Endothelial cell of umbilical vein (primary cell): ENCODE measurements at regions not wholly inside any gene's neighbourhood (a gene's known extent, or its start where the extent isn't known, plus 50 kb on each side); places are given as distances from the start of the nearest gene placed in this dataset.

ENCODE experiments used
- BruUV-seq: library from RNA; stranded (reverse); fragments of 400-500 nt; replicated peaks from 2 replicates; lab custom pipeline; 2021; lab: Mats Ljungman, UMichigan
- CTCF ChIA-PET: fragments of 300-600, 350-600 bp; sonication (Branson Sonifier 250); formaldehyde crosslinking; loops from one replicate; lab custom pipeline; 2021; ENCODE audit warnings: antibody characterized with exemption, inconsistent platforms; lab: Charles Lee
- POLR2A ChIA-PET: fragments of 300-600, 350-600 bp; sonication (Branson Sonifier 250); formaldehyde crosslinking; loops from one replicate; lab custom pipeline; 2021; ENCODE audit warnings: antibody characterized with exemption, inconsistent platforms; lab: Charles Lee
- DNase-seq: peaks from one replicate; pipeline ENCODE4 v3.0.0-alpha.2; 2011; ENCODE audit warnings: low read depth, low spot score
- FAIRE-seq: peaks from 2 replicates; lab custom pipeline; 2011; peaks lifted over from hg19 to GRCh38; lab: Jason Lieb, UNC
- H2AFZ ChIP-seq: 2 replicates; pipeline ENCODE4 v1.6.0; 2012; ENCODE audit warnings: low read depth, low read length, control low read depth, inconsistent platforms
- H3K27ac ChIP-seq: 2 replicates; pipeline ENCODE4 v1.5.1; 2011; ENCODE audit warnings: low read depth, mild to moderate bottlenecking, control low read depth, low read length, moderate library complexity; ENCODE audit not compliant: insufficient read depth
- H3K27me3 ChIP-seq, 2 experiments: 2 replicates each; pipeline versions ENCODE4 v1.6.0 to v1.6.1; 2011; ENCODE audit warnings: low read length in 2 of 2, mixed read lengths in 1 of 2; ENCODE audit not compliant: control insufficient read depth in 2 of 2, insufficient read depth in 2 of 2
- H3K36me3 ChIP-seq, 2 experiments: 2 replicates in 1 of 2; 3 replicates in 1 of 2; pipeline ENCODE4 v1.5.1; 2011; ENCODE audit warnings: low read length in 2 of 2, mild to moderate bottlenecking in 1 of 2, moderate library complexity in 1 of 2; ENCODE audit not compliant: control insufficient read depth in 2 of 2, insufficient read depth in 2 of 2; ENCODE audit errors: extremely low read depth in 1 of 2
- H3K4me1 ChIP-seq: 3 replicates; pipeline ENCODE4 v1.5.1; 2011; ENCODE audit warnings: mild to moderate bottlenecking, low read length; ENCODE audit not compliant: control insufficient read depth, insufficient read depth; ENCODE audit errors: extremely low read depth
- H3K4me2 ChIP-seq: 2 replicates; pipeline ENCODE4 v1.6.1; 2011; ENCODE audit warnings: low read length, control low read depth, mixed read lengths; ENCODE audit not compliant: insufficient read depth
- H3K4me3 ChIP-seq, 3 experiments: fragments of 200-600 bp in 1 of 3; sonication (generic), shearing (Covaris generic) in 1 of 3; replicated peaks in 1 of 3; 2 replicates each; pipeline ENCODE4 v1.5.1; 2011 to 2016; ENCODE audit warnings: control low read depth in 3 of 3, low read length in 3 of 3, mild to moderate bottlenecking in 2 of 3, inconsistent platforms in 1 of 3, low read depth in 1 of 3, moderate library complexity in 1 of 3; ENCODE audit not compliant: insufficient read depth in 1 of 3
- H3K79me2 ChIP-seq: 2 replicates; pipeline ENCODE4 v1.6.0; 2012; ENCODE audit warnings: low read length, inconsistent platforms; ENCODE audit not compliant: control insufficient read depth, insufficient read depth
- H3K9ac ChIP-seq: replicated peaks from 2 replicates; pipeline ENCODE3; 2011; ENCODE audit warnings: low read length, control low read depth; ENCODE audit not compliant: insufficient read depth; ENCODE audit errors: extremely low read depth
- H3K9me1 ChIP-seq: replicated peaks from 3 replicates; pipeline ENCODE4 v1.6.0; 2011; ENCODE audit warnings: mild to moderate bottlenecking, low read length; ENCODE audit not compliant: control insufficient read depth, insufficient read depth; ENCODE audit errors: extremely low read depth
- H3K9me3 ChIP-seq: replicated peaks from 2 replicates; pipeline ENCODE4 v1.5.1; 2012; ENCODE audit warnings: low read length, inconsistent platforms; ENCODE audit not compliant: control insufficient read depth, insufficient read depth
- H4K20me1 ChIP-seq: replicated peaks from 2 replicates; pipeline ENCODE3; 2011; ENCODE audit warnings: mild to moderate bottlenecking, low read length; ENCODE audit not compliant: control insufficient read depth, insufficient read depth; ENCODE audit errors: extremely low read depth
- CTCF ChIP-seq, 2 donors: IDR thresholded peaks; 1 replicate in 1 of 2; 2 replicates in 1 of 2; pipeline ENCODE4 v1.5.1; 2011; ENCODE audit warnings: low read length in 2 of 2, mild to moderate bottlenecking in 2 of 2, moderate library complexity in 2 of 2, control low read depth in 1 of 2, inconsistent platforms in 1 of 2, low read depth in 1 of 2; ENCODE audit not compliant: insufficient read depth in 1 of 2; ENCODE audit errors: extremely low read depth in 1 of 2
- EZH2 ChIP-seq: IDR thresholded peaks from 2 replicates; pipeline ENCODE4 v1.6.1; 2012; ENCODE audit warnings: borderline replicate concordance, low read depth, mild to moderate bottlenecking, moderate library complexity, low read length, inconsistent platforms; ENCODE audit not compliant: severe bottlenecking
- FOS ChIP-seq: IDR thresholded peaks from 2 replicates; pipeline ENCODE4 v1.6.1; 2011; ENCODE audit warnings: mild to moderate bottlenecking, low read length, moderate library complexity, borderline replicate concordance; ENCODE audit not compliant: insufficient read depth
- GATA2 ChIP-seq: IDR thresholded peaks from 2 replicates; pipeline ENCODE4 v1.7.0; 2011; ENCODE audit warnings: low read depth, mild to moderate bottlenecking, moderate library complexity, mixed read lengths, low read length; ENCODE audit not compliant: insufficient read length, insufficient read depth
- JUN ChIP-seq: IDR thresholded peaks from 2 replicates; pipeline ENCODE4 v1.6.1; 2011; ENCODE audit warnings: borderline replicate concordance, low read depth; ENCODE audit not compliant: insufficient read length, insufficient read depth
- MAX ChIP-seq: IDR thresholded peaks from 2 replicates; pipeline ENCODE4 v1.6.1; 2011; ENCODE audit not compliant: insufficient read depth, insufficient read length
- MYC ChIP-seq: IDR thresholded peaks from one replicate; pipeline ENCODE4 v1.6.1; 2011; ENCODE audit warnings: mild to moderate bottlenecking, low read depth, low read length
- POLR2A ChIP-seq: IDR thresholded peaks from 2 replicates; pipeline ENCODE4 v1.6.1; 2012; ENCODE audit warnings: low read depth, mild to moderate bottlenecking, control low read depth, low read length
- POLR2AphosphoS5 ChIP-seq: IDR thresholded peaks from 2 replicates; pipeline ENCODE4 v1.6.1; 2012; ENCODE audit warnings: low read depth, mild to moderate bottlenecking, control low read depth, low read length, moderate library complexity; ENCODE audit not compliant: insufficient read depth
- dilution Hi-C: fragments of 300-500 bp; cut with MboI; formaldehyde crosslinking; loops from one replicate; pipeline ENCODE4 v1.15.0; 2019; ENCODE audit warnings: low sequenced_read_pairs; ENCODE audit not compliant: extremely low pct_ligation_motif_present
- intact Hi-C: fragments of 100-400 bp; cut with micrococcal nuclease; formaldehyde crosslinking; loops from one replicate; pipeline ENCODE4 v1.10.0; 2022

GRCh38 chr6:56875523-56875922, 79.4 kb upstream of the BEND6 start:
- CTCF ChIA-PET: interaction anchor here (2.9 kb wide), 1 partner anchor 27 kb away, joined by 9 read pairs; no protein-coding TSS in a partner anchor
- no peak for FAIRE-seq
- dilution Hi-C loops: no loop called here

GRCh38 chr6:56874328-56874727, 80.6 kb upstream of the BEND6 start:
- CTCF ChIA-PET: interaction anchor here (1.6 to 2.9 kb wide), 3 partner anchors 8 to 28 kb away, joined by 4 to 9 read pairs (median 6); no protein-coding TSS in a partner anchor

More at GRCh38 chr6:56875523-56875922, 79.4 kb upstream of the BEND6 start:
- DNase-seq: no peak
- POLR2A ChIA-PET: no interaction called here
- intact Hi-C loops: no loop called here
- H3K9ac ChIP-seq: no peak overlapping the region
- H3K27ac ChIP-seq: no peak overlapping the region
- H3K9me1 ChIP-seq: no peaks in the 10 kb centered on the region
- no peaks in the 10 kb centered on the region for H3K27me3 ChIP-seq
- no peaks in the 10 kb centered on the region for H4K20me1 ChIP-seq
- H3K79me2 ChIP-seq: no peaks in the 10 kb centered on the region
- no peaks in the 10 kb centered on the region for H3K4me1 ChIP-seq
- no peak overlapping the region for H3K4me2 ChIP-seq
- no peaks in the 10 kb centered on the region for H3K36me3 ChIP-seq
- no TSS peak for BruUV-seq
- TF ChIP-seq FOS: no peak
- no peak for TF ChIP-seq POLR2A
- no peak for TF ChIP-seq CTCF (IDR thresholded peaks at IDR 0.05; ENCODE audit: extremely low read depth in 1 of 2, insufficient read depth in 1 of 2, low read depth in 1 of 2, low read length in 2 of 2)
- no peak for TF ChIP-seq EZH2
- H3K4me3 ChIP-seq: no peak overlapping the region
- H2AFZ ChIP-seq: no peak overlapping the region
- H3K9me3 ChIP-seq: no peaks in the 10 kb centered on the region

More at GRCh38 chr6:56874328-56874727, 80.6 kb upstream of the BEND6 start:
- no peaks in the 10 kb centered on the region for H3K9me3 ChIP-seq
- H3K79me2 ChIP-seq: no peaks in the 10 kb centered on the region
- H3K27me3 ChIP-seq: no peaks in the 10 kb centered on the region
- H4K20me1 ChIP-seq: no peaks in the 10 kb centered on the region
- H3K9me1 ChIP-seq: no peaks in the 10 kb centered on the region
- DNase-seq (no peak), FAIRE-seq (no peak)
- H3K36me3 ChIP-seq: no peaks in the 10 kb centered on the region
- intact Hi-C loops: no loop called here
- BruUV-seq: no TSS peak
- H3K27ac ChIP-seq: no peak overlapping the region
- H3K9ac ChIP-seq: no peak overlapping the region
- no peak for TF ChIP-seq POLR2AphosphoS5
- no peak for TF ChIP-seq GATA2
- TF ChIP-seq MYC: no peak
- no peak for TF ChIP-seq CTCF (IDR thresholded peaks at IDR 0.05; ENCODE audit: extremely low read depth in 1 of 2, insufficient read depth in 1 of 2, low read depth in 1 of 2, low read length in 2 of 2)
- no peak for TF ChIP-seq FOS
- TF ChIP-seq EZH2: no peak
- TF ChIP-seq MAX: no peak
- no peak for TF ChIP-seq JUN
- no peak for TF ChIP-seq POLR2A
- H3K4me1 ChIP-seq: peaks cover 5% of the 10 kb centered on the region
- no peak overlapping the region for H3K4me2 ChIP-seq
- no peak overlapping the region for H2AFZ ChIP-seq
- no peak overlapping the region for H3K4me3 ChIP-seq
- POLR2A ChIA-PET: no interaction called here
- dilution Hi-C loops: no loop called here
